ENCODE measurements at regions not wholly inside any gene's neighbourhood (a gene's known extent, or its start where the extent isn't known, plus 50 kb on each side); places are given as distances from the start of the nearest gene placed in this dataset.

- DNase-seq = no peak
- Histone ChIP-seq H2AFZ (ENCODE audit: low read length) (no peak overlapping the region), H3K4me3 (ENCODE audit: low read length) (no peak overlapping the region), H3K79me2 (ENCODE audit: low read length) (no peaks in the 10 kb centered on the region), H3K9me3 (ENCODE audit: low read length) (no peaks in the 10 kb centered on the region), H3K9ac (ENCODE audit: low read length) (no peak overlapping the region), H3K36me3 (ENCODE audit: insufficient read depth, low read length) (no peaks in the 10 kb centered on the region), H3K27ac (ENCODE audit: low read length) (no peak overlapping the region), H3K27me3 (ENCODE audit: low read length) (no peaks in the 10 kb centered on the region), H4K20me1 (ENCODE audit: insufficient read depth, low read depth, low read length) (no peaks in the 10 kb centered on the region), H3K9me2 (replicated peaks; ENCODE audit: insufficient read depth, low read length) (no peaks in the 10 kb centered on the region), H3K4me1 (ENCODE audit: low read length) (no peaks in the 10 kb centered on the region), H3K4me2 (ENCODE audit: low read depth, low read length, poor library complexity, severe bottlenecking) (no peak overlapping the region)
These were observed 70.8 kb upstream of the EEPD1 start for GRCh38 chr7:36082216-36082615.

GRCh38 chr7:36082910-36083309 is 70.1 kb upstream of the EEPD1 start:
- H3K36me3 ChIP-seq (ENCODE audit: insufficient read depth, low read length) = no peaks in the 10 kb centered on the region
- DNase-seq = no peak
- no peak overlapping the region for H2AFZ ChIP-seq (ENCODE audit: low read length)
- H3K27ac ChIP-seq (ENCODE audit: low read length) = no peak overlapping the region
- no peaks in the 10 kb centered on the region for H3K9me3 ChIP-seq (ENCODE audit: low read length)
- no peaks in the 10 kb centered on the region for H4K20me1 ChIP-seq (ENCODE audit: insufficient read depth, low read depth, low read length)
- H3K4me3 ChIP-seq (ENCODE audit: low read length) = no peak overlapping the region
- H3K4me1 ChIP-seq (ENCODE audit: low read length) = no peaks in the 10 kb centered on the region
- H3K9ac ChIP-seq (ENCODE audit: low read length) = no peak overlapping the region
- no peaks in the 10 kb centered on the region for H3K79me2 ChIP-seq (ENCODE audit: low read length)
- H3K4me2 ChIP-seq (ENCODE audit: low read depth, low read length, poor library complexity, severe bottlenecking) = no peak overlapping the region
- H3K9me2 ChIP-seq (replicated peaks; ENCODE audit: insufficient read depth, low read length) = no peaks in the 10 kb centered on the region
- no peaks in the 10 kb centered on the region for H3K27me3 ChIP-seq (ENCODE audit: low read length)

- H3K4me2 ChIP-seq (ENCODE audit: low read depth, low read length, poor library complexity, severe bottlenecking) = no peak overlapping the region
- no peak overlapping the region for H2AFZ ChIP-seq (ENCODE audit: low read length)
- H3K4me1 ChIP-seq (ENCODE audit: low read length) = no peaks in the 10 kb centered on the region
- H3K9me3 ChIP-seq (ENCODE audit: low read length) = no peaks in the 10 kb centered on the region
- H4K20me1 ChIP-seq (ENCODE audit: insufficient read depth, low read depth, low read length) = no peaks in the 10 kb centered on the region
- H3K27me3 ChIP-seq (ENCODE audit: low read length) = no peaks in the 10 kb centered on the region
- no peak overlapping the region for H3K27ac ChIP-seq (ENCODE audit: low read length)
- H3K9ac ChIP-seq (ENCODE audit: low read length) = no peak overlapping the region
- H3K79me2 ChIP-seq (ENCODE audit: low read length) = no peaks in the 10 kb centered on the region
- H3K36me3 ChIP-seq (ENCODE audit: insufficient read depth, low read length) = no peaks in the 10 kb centered on the region
- no peaks in the 10 kb centered on the region for H3K9me2 ChIP-seq (replicated peaks; ENCODE audit: insufficient read depth, low read length)
- no peak overlapping the region for H3K4me3 ChIP-seq (ENCODE audit: low read length)
- no peak for DNase-seq
These were observed 69.3 kb upstream of the EEPD1 start for GRCh38 chr7:36083626-36084380.

GRCh38 chr7:36084485-36085091 is 68.5 kb upstream of the EEPD1 start:
- Histone ChIP-seq H3K9me2 (replicated peaks; ENCODE audit: insufficient read depth, low read length) (no peaks in the 10 kb centered on the region), H2AFZ (ENCODE audit: low read length) (no peak overlapping the region), H3K4me3 (ENCODE audit: low read length) (no peak overlapping the region), H3K27me3 (ENCODE audit: low read length) (no peaks in the 10 kb centered on the region), H3K36me3 (ENCODE audit: insufficient read depth, low read length) (no peaks in the 10 kb centered on the region), H4K20me1 (ENCODE audit: insufficient read depth, low read depth, low read length) (no peaks in the 10 kb centered on the region), H3K79me2 (ENCODE audit: low read length) (no peaks in the 10 kb centered on the region), H3K9ac (ENCODE audit: low read length) (no peak overlapping the region), H3K4me2 (ENCODE audit: low read depth, low read length, poor library complexity, severe bottlenecking) (no peak overlapping the region), H3K4me1 (ENCODE audit: low read length) (no peaks in the 10 kb centered on the region), H3K27ac (ENCODE audit: low read length) (no peak overlapping the region), H3K9me3 (ENCODE audit: low read length) (no peaks in the 10 kb centered on the region)
- no peak for DNase-seq

GRCh38 chr7:36085096-36085495 is 68.0 kb upstream of the EEPD1 start:
- no peak for DNase-seq
- Histone ChIP-seq H3K4me2 (ENCODE audit: low read depth, low read length, poor library complexity, severe bottlenecking) (no peak overlapping the region), H3K79me2 (ENCODE audit: low read length) (no peaks in the 10 kb centered on the region), H3K9me3 (ENCODE audit: low read length) (no peaks in the 10 kb centered on the region; the same call in 1 of the 2 replicates), H3K27ac (ENCODE audit: low read length) (no peak overlapping the region), H3K4me1 (ENCODE audit: low read length) (no peaks in the 10 kb centered on the region), H3K9me2 (replicated peaks; ENCODE audit: insufficient read depth, low read length) (no peaks in the 10 kb centered on the region), H3K9ac (ENCODE audit: low read length) (no peak overlapping the region), H2AFZ (ENCODE audit: low read length) (no peak overlapping the region), H3K36me3 (ENCODE audit: insufficient read depth, low read length) (no peaks in the 10 kb centered on the region), H3K4me3 (ENCODE audit: low read length) (no peak overlapping the region), H3K27me3 (ENCODE audit: low read length) (no peaks in the 10 kb centered on the region), H4K20me1 (ENCODE audit: insufficient read depth, low read depth, low read length) (no peaks in the 10 kb centered on the region)

- H2AFZ ChIP-seq (ENCODE audit: low read length) = no peak overlapping the region
- H3K27ac ChIP-seq (ENCODE audit: low read length) = no peak overlapping the region
- H3K4me3 ChIP-seq (ENCODE audit: low read length) = no peak overlapping the region
- DNase-seq = no peak
- no peaks in the 10 kb centered on the region; the same call in 1 of the 2 replicates for H3K9me3 ChIP-seq (ENCODE audit: low read length)
- no peak overlapping the region for H3K4me2 ChIP-seq (ENCODE audit: low read depth, low read length, poor library complexity, severe bottlenecking)
- no peaks in the 10 kb centered on the region for H3K27me3 ChIP-seq (ENCODE audit: low read length)
- no peaks in the 10 kb centered on the region for H3K9me2 ChIP-seq (replicated peaks; ENCODE audit: insufficient read depth, low read length)
- H3K9ac ChIP-seq (ENCODE audit: low read length) = no peak overlapping the region
- no peaks in the 10 kb centered on the region for H3K4me1 ChIP-seq (ENCODE audit: low read length)
- no peaks in the 10 kb centered on the region for H4K20me1 ChIP-seq (ENCODE audit: insufficient read depth, low read depth, low read length)
- H3K79me2 ChIP-seq (ENCODE audit: low read length) = no peaks in the 10 kb centered on the region
- H3K36me3 ChIP-seq (ENCODE audit: insufficient read depth, low read length) = no peaks in the 10 kb centered on the region
These were observed 66.5 kb upstream of the EEPD1 start for GRCh38 chr7:36086571-36086970.

- Histone ChIP-seq H3K9me2 (replicated peaks; ENCODE audit: insufficient read depth, low read length) (no peaks in the 10 kb centered on the region), H3K79me2 (ENCODE audit: low read length) (no peaks in the 10 kb centered on the region), H3K4me3 (ENCODE audit: low read length) (no peak overlapping the region), H4K20me1 (ENCODE audit: insufficient read depth, low read depth, low read length) (no peaks in the 10 kb centered on the region), H3K4me1 (ENCODE audit: low read length) (no peaks in the 10 kb centered on the region), H2AFZ (ENCODE audit: low read length) (no peak overlapping the region), H3K9me3 (ENCODE audit: low read length) (no peaks in the 10 kb centered on the region; the same call in 1 of the 2 replicates), H3K36me3 (ENCODE audit: insufficient read depth, low read length) (no peaks in the 10 kb centered on the region), H3K4me2 (ENCODE audit: low read depth, low read length, poor library complexity, severe bottlenecking) (no peak overlapping the region), H3K27ac (ENCODE audit: low read length) (no peak overlapping the region), H3K27me3 (ENCODE audit: low read length) (no peaks in the 10 kb centered on the region), H3K9ac (ENCODE audit: low read length) (no peak overlapping the region)
- DNase-seq = no peak
These were observed 64.5 kb upstream of the EEPD1 start for GRCh38 chr7:36088553-36088952.

- H3K27ac ChIP-seq (ENCODE audit: low read length) = no peak overlapping the region
- no peaks in the 10 kb centered on the region for H3K36me3 ChIP-seq (ENCODE audit: insufficient read depth, low read length)
- H3K27me3 ChIP-seq (ENCODE audit: low read length) = no peaks in the 10 kb centered on the region
- no peaks in the 10 kb centered on the region for H4K20me1 ChIP-seq (ENCODE audit: insufficient read depth, low read depth, low read length)
- no peak for DNase-seq
- H3K9me3 ChIP-seq (ENCODE audit: low read length) = no peaks in the 10 kb centered on the region; the same call in 1 of the 2 replicates
- no peaks in the 10 kb centered on the region for H3K9me2 ChIP-seq (replicated peaks; ENCODE audit: insufficient read depth, low read length)
- H3K4me2 ChIP-seq (ENCODE audit: low read depth, low read length, poor library complexity, severe bottlenecking) = no peak overlapping the region
- no peak overlapping the region for H3K4me3 ChIP-seq (ENCODE audit: low read length)
- no peak overlapping the region for H2AFZ ChIP-seq (ENCODE audit: low read length)
- H3K79me2 ChIP-seq (ENCODE audit: low read length) = no peaks in the 10 kb centered on the region
- H3K4me1 ChIP-seq (ENCODE audit: low read length) = no peaks in the 10 kb centered on the region
- H3K9ac ChIP-seq (ENCODE audit: low read length) = no peak overlapping the region
These were observed 64.1 kb upstream of the EEPD1 start for GRCh38 chr7:36088966-36089365.

Measured in Karpas-422 (cell line).